Activated B cell treated with CpG ODN at 0.5 μM for 24 hours (primary cell): ENCODE measurements at regions not wholly inside any gene's neighbourhood (a gene's known extent, or its start where the extent isn't known, plus 50 kb on each side); places are given as distances from the start of the nearest gene placed in this dataset.

Experiments
- ATAC-seq: fragments of 200-7000 bp; cut with Tn5 transposase; one replicate; pipeline ENCODE4 v1.10.0; 2021; ENCODE audit warnings: low read depth, mild to moderate bottlenecking, moderate library complexity
- CTCF ChIA-PET: fragments of 350-600 bp; sonication (Branson Sonifier 250); formaldehyde crosslinking; loops from one replicate; lab custom pipeline; 2021; ENCODE audit warnings: antibody characterized with exemption; lab: Charles Lee
- POLR2A ChIA-PET: fragments of 350-600 bp; sonication (Branson Sonifier 250); formaldehyde crosslinking; loops from one replicate; lab custom pipeline; 2021; ENCODE audit warnings: antibody characterized with exemption; lab: Charles Lee
- DNase-seq: peaks from one replicate; pipeline ENCODE4 v3.0.0; 2022
- H3K27ac Mint-ChIP-seq: one replicate; pipeline ENCODE4 v1.8.0; 2020; ENCODE audit warnings: mixed read lengths
- H3K27me3 Mint-ChIP-seq: one replicate; pipeline ENCODE4 v1.8.0; 2021; ENCODE audit warnings: mixed read lengths
- H3K36me3 Mint-ChIP-seq: one replicate; pipeline ENCODE4 v1.8.0; 2021; ENCODE audit warnings: low read depth, mixed read lengths
- H3K4me1 Mint-ChIP-seq: one replicate; pipeline ENCODE4 v1.8.0; 2021; ENCODE audit warnings: mixed read lengths
- H3K4me3 Mint-ChIP-seq: one replicate; pipeline ENCODE4 v1.8.0; 2020; ENCODE audit warnings: mild to moderate bottlenecking, mixed read lengths
- H3K9me3 Mint-ChIP-seq: one replicate; pipeline ENCODE4 v1.8.0; 2020; ENCODE audit warnings: mixed read lengths
- CTCF ChIP-seq: fragments of 200-600 bp; IDR thresholded peaks from one replicate; pipeline ENCODE4 v1.8.0; 2022; ENCODE audit warnings: antibody characterized with exemption, mild to moderate bottlenecking
- intact Hi-C: fragments of 100-400 bp; cut with micrococcal nuclease; formaldehyde crosslinking; loops from one replicate; pipeline ENCODE4 v1.15.1; 2024

GRCh38 chr1:47578721-47579419 is 141.0 kb downstream of the FOXD2 start:
- Mint-ChIP-seq H3K36me3 (no peaks in the 10 kb centered on the region), H3K4me3 (no peak overlapping the region), H3K9me3 (no peaks in the 10 kb centered on the region), H3K27me3 (peaks cover 24% of the 10 kb centered on the region), H3K4me1 (no peaks in the 10 kb centered on the region), H3K27ac (no peak overlapping the region)
- DNase-seq (no peak), ATAC-seq (no peak)
- ChIA-PET POLR2A (no interaction called here), CTCF (no interaction called here)
- intact Hi-C loops, result no loop called here
- TF ChIP-seq CTCF, result no peak

- ChIA-PET CTCF (no interaction called here), POLR2A (no interaction called here)
- Mint-ChIP-seq H3K27me3 (peaks cover 22% of the 10 kb centered on the region), H3K4me1 (no peaks in the 10 kb centered on the region), H3K4me3 (no peak overlapping the region), H3K27ac (no peak overlapping the region), H3K36me3 (no peaks in the 10 kb centered on the region), H3K9me3 (no peaks in the 10 kb centered on the region)
- ATAC-seq (no peak), DNase-seq (no peak)
- intact Hi-C loops, result no loop called here
- no peak for TF ChIP-seq CTCF
Measured at GRCh38 chr1:47579809-47580208, 142.0 kb downstream of the FOXD2 start.

- peaks cover 22% of the 10 kb centered on the region for H3K27me3 Mint-ChIP-seq
- ChIA-PET CTCF (no interaction called here), POLR2A (no interaction called here)
- ATAC-seq (no peak), DNase-seq (no peak)
- TF ChIP-seq CTCF, result no peak
- H3K27ac Mint-ChIP-seq, result no peak overlapping the region
- intact Hi-C loops, result no loop called here
- no peaks in the 10 kb centered on the region for H3K4me1 Mint-ChIP-seq
- no peak overlapping the region for H3K4me3 Mint-ChIP-seq
- H3K9me3 Mint-ChIP-seq, result no peaks in the 10 kb centered on the region
- no peaks in the 10 kb centered on the region for H3K36me3 Mint-ChIP-seq
Measured at GRCh38 chr1:47580451-47580995, 142.7 kb downstream of the FOXD2 start.

- no peaks in the 10 kb centered on the region for H3K9me3 Mint-ChIP-seq
- H3K36me3 Mint-ChIP-seq, result no peaks in the 10 kb centered on the region
- ATAC-seq, result no peak
- H3K4me3 Mint-ChIP-seq, result no peak overlapping the region
- CTCF ChIA-PET, result no interaction called here
- intact Hi-C loops, result no loop called here
- POLR2A ChIA-PET, result no interaction called here
- H3K27ac Mint-ChIP-seq, result no peak overlapping the region
- H3K4me1 Mint-ChIP-seq, result no peaks in the 10 kb centered on the region
- TF ChIP-seq CTCF, result no peak
- H3K27me3 Mint-ChIP-seq, result peaks cover 14% of the 10 kb centered on the region
- DNase-seq, result no peak
Measured at GRCh38 chr1:47582891-47583608, 145.2 kb downstream of the FOXD2 start.

- Mint-ChIP-seq H3K4me1 (no peaks in the 10 kb centered on the region), H3K27me3 (peaks cover 13% of the 10 kb centered on the region), H3K9me3 (no peaks in the 10 kb centered on the region), H3K27ac (no peak overlapping the region), H3K4me3 (no peak overlapping the region), H3K36me3 (no peaks in the 10 kb centered on the region)
- no peak for DNase-seq
- ChIA-PET POLR2A (no interaction called here), CTCF (no interaction called here)
- intact Hi-C loops, result no loop called here
- ATAC-seq, result no peak
- no peak for TF ChIP-seq CTCF
Measured at GRCh38 chr1:47584249-47584648, 146.4 kb downstream of the FOXD2 start.
